IPS-11a (cell line): ENCODE measurements at regions not wholly inside any gene's neighbourhood (a gene's known extent, or its start where the extent isn't known, plus 50 kb on each side); places are given as distances from the start of the nearest gene placed in this dataset.

Source experiments
- H3K4me3 ChIP-seq: one replicate; pipeline ENCODE4 v1.5.1; 2013; ENCODE audit warnings: low read depth, low read length, control low read depth

GRCh38 chr4:123564758-123565346, 168.3 kb downstream of the SPRY1 start:
- no peak overlapping the region for H3K4me3 ChIP-seq

DNA sequence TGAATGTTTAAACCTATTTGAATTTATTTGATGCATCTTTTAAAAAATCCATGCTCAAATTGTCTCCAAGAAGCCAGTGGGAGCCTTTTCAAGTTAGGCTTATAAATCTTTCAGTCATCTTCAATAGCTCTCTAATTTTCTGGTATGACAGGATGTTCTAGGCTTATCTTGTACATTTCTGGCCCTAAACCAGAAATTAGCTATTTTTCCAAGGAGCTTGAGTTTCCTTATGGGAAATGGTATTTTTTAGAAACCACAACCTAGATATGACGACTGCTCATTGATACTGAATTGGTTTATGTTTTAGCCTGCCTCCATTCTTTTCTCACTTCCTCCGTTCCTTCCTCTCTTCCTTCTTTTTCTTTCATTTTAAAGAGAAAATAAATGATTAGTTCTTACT, 172.3 kb downstream of the SPRY1 start:
- H3K4me3 ChIP-seq, result no peak overlapping the region

- H3K4me3 ChIP-seq, result no peak overlapping the region
Observed at GRCh38 chr4:123569541-123569940, 172.9 kb downstream of the SPRY1 start.

GRCh38 chr4:123573866-123574508, 177.4 kb downstream of the SPRY1 start:
- no peak overlapping the region for H3K4me3 ChIP-seq

DNA sequence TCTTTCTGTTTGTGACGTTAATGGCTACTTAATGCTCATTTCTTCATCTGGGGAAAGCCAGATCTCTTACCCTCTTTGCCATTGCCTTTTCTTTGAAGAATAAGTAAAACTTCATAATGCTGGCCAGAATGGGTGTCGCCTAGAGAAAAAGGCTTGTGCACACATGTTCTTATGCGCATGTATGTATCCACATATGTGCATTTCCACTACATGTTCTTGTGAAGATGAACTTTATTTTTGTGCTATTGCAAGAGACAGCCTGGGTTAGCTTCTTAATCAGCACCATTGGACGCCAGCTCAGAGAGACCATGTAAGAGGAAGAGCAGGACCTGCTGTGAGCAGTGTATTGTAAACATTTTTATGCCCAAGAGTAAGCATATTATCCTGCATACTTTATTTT, 178.7 kb downstream of the SPRY1 start:
- no peak overlapping the region for H3K4me3 ChIP-seq

GRCh38 chr4:123577225-123577906, 180.8 kb downstream of the SPRY1 start:
- no peak overlapping the region for H3K4me3 ChIP-seq

GRCh38 chr4:123578276-123579029, 181.9 kb downstream of the SPRY1 start:
- H3K4me3 ChIP-seq, result no peak overlapping the region

GRCh38 chr4:123579961-123580360, 183.4 kb downstream of the SPRY1 start:
- no peak overlapping the region for H3K4me3 ChIP-seq

GRCh38 chr4:123580981-123581664, 184.5 kb downstream of the SPRY1 start:
- H3K4me3 ChIP-seq, result no peak overlapping the region

- no peak overlapping the region for H3K4me3 ChIP-seq
Observed at GRCh38 chr4:123581802-123582201, 185.2 kb downstream of the SPRY1 start.

- H3K4me3 ChIP-seq, result no peak overlapping the region
Observed at GRCh38 chr4:123583043-123583442, 186.4 kb downstream of the SPRY1 start.

DNA sequence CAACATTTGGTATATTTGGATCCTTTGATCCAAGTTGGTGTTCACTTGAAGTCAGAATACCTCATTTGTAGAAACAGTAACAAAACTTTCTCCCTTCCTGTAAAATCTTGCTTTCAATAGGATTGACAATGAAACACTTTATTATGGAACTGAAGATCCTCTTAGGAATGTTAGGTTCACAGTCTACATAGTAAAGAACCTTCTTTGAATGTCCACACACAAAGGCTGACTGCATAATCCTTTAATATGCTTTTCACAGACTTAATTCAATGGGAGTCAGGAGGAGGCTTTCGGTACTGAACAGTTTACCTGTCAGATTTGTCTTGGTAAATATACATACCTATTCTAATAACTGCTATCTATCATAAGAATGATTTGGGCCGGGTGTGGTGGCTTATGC, 188.5 kb downstream of the SPRY1 start:
- no peak overlapping the region for H3K4me3 ChIP-seq

DNA sequence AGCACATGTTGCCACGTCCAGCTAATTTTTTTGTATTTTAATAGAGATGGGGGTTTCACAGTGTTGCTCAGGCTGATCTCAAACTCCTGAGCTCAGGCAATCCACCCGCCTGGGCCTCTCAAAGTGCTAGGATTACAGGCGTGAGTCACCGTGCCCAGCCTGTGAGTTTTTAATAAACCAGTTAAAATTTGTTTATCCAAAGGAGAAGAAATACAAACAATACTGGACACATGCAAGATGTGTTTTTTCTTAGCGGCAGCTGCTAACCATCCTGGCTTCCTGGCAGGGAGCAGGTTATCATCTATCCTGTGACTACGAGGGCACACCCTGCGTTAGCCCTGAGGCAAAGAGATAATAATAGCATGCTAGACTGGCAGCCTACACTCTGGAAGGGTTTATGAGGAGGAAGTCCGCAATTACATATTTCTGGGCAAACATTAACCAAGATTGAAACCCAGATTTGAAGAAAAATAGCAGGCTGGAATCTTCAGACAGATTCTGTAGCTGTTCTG, 191.4 kb downstream of the SPRY1 start:
- H3K4me3 ChIP-seq, result no peak overlapping the region

GRCh38 chr4:123588631-123589241, 192.1 kb downstream of the SPRY1 start:
- no peak overlapping the region for H3K4me3 ChIP-seq

DNA sequence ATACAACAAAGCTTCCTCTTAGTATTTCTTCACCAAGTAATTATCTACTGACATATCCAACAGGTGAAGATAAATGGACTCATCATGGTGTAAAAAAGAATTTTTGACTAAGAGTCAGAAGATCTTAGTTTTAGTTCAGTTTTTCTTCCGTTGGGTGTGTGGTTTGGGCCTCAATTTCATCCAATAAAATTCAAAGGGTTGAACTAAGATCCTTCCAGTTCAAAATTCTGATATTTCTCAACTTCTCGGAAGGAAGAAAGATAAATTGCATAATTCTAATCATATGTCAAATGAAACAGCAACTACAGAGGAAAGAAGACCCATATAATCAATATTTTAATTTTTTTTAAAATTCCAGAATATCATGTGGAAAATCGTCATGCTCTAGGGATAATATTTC, 192.7 kb downstream of the SPRY1 start:
- no peak overlapping the region for H3K4me3 ChIP-seq

DNA sequence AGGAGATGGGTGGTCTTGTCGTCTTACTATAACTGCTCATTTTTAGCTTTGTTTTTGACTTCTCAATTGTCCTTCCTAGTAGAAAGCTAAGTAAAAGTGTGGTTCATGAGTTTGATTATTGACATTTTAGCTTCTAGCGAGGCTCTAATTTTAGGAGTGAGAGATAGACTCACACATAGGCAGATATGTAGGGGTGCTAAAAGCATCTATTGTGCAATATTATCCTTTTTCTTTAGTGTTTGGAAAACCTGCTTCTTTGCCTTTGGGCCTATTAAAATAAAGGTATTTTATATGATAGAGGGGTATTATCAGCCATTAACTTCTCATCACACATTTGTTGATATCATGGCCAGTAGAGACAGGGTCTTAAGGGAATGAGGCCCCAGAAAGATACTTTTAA, 195.3 kb downstream of the SPRY1 start:
- H3K4me3 ChIP-seq, result no peak overlapping the region

- H3K4me3 ChIP-seq, result no peak overlapping the region
Observed at GRCh38 chr4:123593655-123594054, 197.1 kb downstream of the SPRY1 start.

- H3K4me3 ChIP-seq, result no peak overlapping the region
Observed at GRCh38 chr4:123596805-123597204, 200.2 kb downstream of the SPRY1 start.

- H3K4me3 ChIP-seq, result no peak overlapping the region
Observed at GRCh38 chr4:123597586-123597985, 201.0 kb downstream of the SPRY1 start.

DNA sequence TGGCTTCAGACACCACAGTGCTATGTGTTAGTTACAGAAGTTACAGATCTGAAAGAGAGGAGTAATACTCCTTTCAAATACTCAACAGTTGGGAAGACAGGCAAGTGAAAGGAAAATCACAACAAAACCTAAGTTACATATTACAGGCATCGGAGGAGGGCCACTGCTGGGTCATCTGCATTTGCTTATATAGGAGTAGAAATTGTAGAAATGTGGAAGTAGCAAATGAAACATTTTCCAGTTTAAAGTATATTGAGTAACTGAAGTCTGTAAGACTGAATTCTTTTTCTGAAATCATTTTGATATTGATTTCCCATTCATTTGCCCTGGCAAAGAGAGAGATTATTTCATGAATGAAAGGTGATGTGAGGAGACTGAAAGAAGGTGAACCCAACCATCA, 201.7 kb downstream of the SPRY1 start:
- no peak overlapping the region for H3K4me3 ChIP-seq
